IMR-90 (cell line): ENCODE measurements at regions not wholly inside any gene's neighbourhood (a gene's known extent, or its start where the extent isn't known, plus 50 kb on each side); places are given as distances from the start of the nearest gene placed in this dataset.

Source experiments
- BHLHE40 ChIP-seq: fragments of 150-350 bp; IDR thresholded peaks from 2 replicates; pipeline ENCODE4 v1.6.1; 2016; ENCODE audit warnings: mild to moderate bottlenecking, low read depth, low read length
- CEBPB ChIP-seq: IDR thresholded peaks from 2 replicates; pipeline ENCODE4 v1.6.1; 2012; ENCODE audit warnings: low read depth, low read length, improper control_type of control experiment
- FOS ChIP-seq: fragments of 150-350 bp; IDR thresholded peaks from 2 replicates; pipeline ENCODE4 v1.6.1; 2016; ENCODE audit warnings: low read depth, low read length
- MXI1 ChIP-seq: IDR thresholded peaks from 2 replicates; pipeline ENCODE4 v1.6.1; 2012; ENCODE audit warnings: low read depth, mild to moderate bottlenecking, low read length, moderate library complexity, borderline replicate concordance
- POLR2A ChIP-seq: IDR thresholded peaks from 2 replicates; pipeline ENCODE4 v1.6.1; 2012; ENCODE audit warnings: mild to moderate bottlenecking, low read depth, low read length
- RAD21 ChIP-seq: IDR thresholded peaks from 2 replicates; pipeline ENCODE4 v1.6.1; 2012; ENCODE audit warnings: low read length, improper control_type of control experiment
- RFX5 ChIP-seq: IDR thresholded peaks from 2 replicates; pipeline ENCODE4 v1.8.0; 2012; ENCODE audit warnings: low read depth, mild to moderate bottlenecking, low read length, moderate library complexity
- TF ChIP-seq, protein P1 (sequence below): conservative IDR thresholded peaks from 2 replicates; pipeline ENCODE4 v1.5.1; 2012; ENCODE audit warnings: mild to moderate bottlenecking, low read depth, low read length, improper control_type of control experiment
- TF ChIP-seq, protein P2 (sequence below): fragments of 150-350 bp; IDR thresholded peaks from 2 replicates; pipeline ENCODE4 v1.6.1; 2017; ENCODE audit warnings: mild to moderate bottlenecking, antibody characterized with exemption, low read length, low read depth

DNA sequence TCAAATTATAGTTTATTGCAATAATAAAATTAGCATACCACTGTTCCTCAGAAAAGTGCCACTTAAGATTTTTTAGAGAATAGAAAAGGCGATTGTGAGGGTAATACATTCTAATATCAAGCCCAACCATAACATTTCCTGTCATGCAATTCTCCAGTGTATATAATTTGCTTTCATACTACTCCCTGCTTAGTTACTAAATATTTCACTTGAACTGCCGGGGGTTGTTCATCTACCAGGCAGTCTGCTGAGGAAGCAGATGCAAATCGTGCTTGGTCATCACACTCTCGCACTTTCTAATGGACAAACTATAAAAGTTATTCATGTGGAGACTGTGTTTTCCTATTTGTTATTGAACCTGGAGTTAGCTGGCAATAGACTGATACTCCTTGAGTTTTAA is 645.6 kb upstream of the CBLB start:
- TF ChIP-seq, protein P1, sequence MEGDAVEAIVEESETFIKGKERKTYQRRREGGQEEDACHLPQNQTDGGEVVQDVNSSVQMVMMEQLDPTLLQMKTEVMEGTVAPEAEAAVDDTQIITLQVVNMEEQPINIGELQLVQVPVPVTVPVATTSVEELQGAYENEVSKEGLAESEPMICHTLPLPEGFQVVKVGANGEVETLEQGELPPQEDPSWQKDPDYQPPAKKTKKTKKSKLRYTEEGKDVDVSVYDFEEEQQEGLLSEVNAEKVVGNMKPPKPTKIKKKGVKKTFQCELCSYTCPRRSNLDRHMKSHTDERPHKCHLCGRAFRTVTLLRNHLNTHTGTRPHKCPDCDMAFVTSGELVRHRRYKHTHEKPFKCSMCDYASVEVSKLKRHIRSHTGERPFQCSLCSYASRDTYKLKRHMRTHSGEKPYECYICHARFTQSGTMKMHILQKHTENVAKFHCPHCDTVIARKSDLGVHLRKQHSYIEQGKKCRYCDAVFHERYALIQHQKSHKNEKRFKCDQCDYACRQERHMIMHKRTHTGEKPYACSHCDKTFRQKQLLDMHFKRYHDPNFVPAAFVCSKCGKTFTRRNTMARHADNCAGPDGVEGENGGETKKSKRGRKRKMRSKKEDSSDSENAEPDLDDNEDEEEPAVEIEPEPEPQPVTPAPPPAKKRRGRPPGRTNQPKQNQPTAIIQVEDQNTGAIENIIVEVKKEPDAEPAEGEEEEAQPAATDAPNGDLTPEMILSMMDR: no peak
- TF ChIP-seq POLR2A: no peak
- no peak for TF ChIP-seq RFX5
- TF ChIP-seq RAD21: no peak
- TF ChIP-seq CEBPB: no peak
- TF ChIP-seq, protein P2, sequence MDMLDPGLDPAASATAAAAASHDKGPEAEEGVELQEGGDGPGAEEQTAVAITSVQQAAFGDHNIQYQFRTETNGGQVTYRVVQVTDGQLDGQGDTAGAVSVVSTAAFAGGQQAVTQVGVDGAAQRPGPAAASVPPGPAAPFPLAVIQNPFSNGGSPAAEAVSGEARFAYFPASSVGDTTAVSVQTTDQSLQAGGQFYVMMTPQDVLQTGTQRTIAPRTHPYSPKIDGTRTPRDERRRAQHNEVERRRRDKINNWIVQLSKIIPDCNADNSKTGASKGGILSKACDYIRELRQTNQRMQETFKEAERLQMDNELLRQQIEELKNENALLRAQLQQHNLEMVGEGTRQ: no peak
- no peak for TF ChIP-seq BHLHE40
- TF ChIP-seq MXI1: no peak
- no peak for TF ChIP-seq FOS
